Inflammatory macrophage (primary cell): ENCODE measurements at regions not wholly inside any gene's neighbourhood (a gene's known extent, or its start where the extent isn't known, plus 50 kb on each side); places are given as distances from the start of the nearest gene placed in this dataset.

Experiments
- DNase-seq, 2 donors: peaks; one replicate each; pipeline ENCODE4 v3.0.0-alpha.2; 2020 to 2022

DNA sequence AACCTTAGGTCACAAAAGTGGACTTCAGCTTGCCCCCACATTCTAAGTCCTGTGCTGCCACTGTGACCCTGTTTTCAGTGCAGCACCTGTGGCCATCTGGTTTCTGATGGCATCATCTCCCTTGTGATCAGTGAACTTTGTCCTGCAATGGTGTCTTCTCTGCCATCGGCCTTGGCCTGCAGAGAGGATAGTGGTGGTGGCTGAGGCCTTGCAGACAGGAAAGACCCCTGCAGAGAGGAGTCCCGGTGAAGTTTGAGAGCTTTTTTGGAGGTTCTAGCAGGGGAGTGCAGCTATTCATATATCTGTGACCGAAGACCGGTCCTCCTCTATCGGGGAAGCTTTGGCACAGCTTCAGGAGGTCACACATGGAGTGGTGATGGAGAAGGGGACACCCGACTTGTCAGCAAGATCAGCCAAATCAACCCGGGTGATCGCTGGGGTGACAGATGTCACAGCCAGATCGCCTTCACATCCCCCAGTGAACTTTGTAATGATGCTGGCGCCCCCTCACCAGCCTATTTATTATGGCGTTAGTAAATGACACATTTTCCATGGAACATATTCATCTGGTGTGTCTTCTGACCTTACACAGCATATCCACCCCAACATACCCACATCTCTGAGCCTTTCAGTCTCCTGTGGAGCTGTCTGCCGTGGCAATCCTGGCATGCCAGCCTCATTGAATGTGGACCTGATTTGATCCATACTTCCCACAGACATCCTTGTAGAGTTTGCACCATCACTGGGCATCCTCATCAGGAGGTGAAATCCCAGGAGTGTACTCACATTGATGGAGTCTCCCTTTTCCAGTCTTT is 136.1 kb downstream of the PAPOLA start:
- DNase-seq: no peak

DNA sequence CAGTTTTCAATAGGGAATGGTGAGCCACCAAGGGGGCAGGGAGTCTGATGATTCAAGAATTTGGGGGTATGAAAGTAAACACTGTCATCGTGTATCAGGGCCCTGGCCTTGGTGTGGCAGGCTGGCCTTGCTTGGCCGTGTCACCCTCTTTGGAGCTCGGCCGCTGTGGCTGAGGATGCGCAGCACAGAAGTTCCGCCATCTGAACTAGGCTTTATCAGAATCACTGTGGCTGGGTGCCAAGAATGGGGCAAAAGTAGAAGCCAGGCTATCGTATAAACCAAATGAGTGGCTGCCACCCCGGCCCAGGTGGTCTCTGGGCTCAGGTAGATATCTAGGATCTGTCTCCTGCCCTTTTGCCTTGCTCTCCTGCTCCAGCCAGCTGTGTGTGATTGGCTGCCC is 137.4 kb downstream of the PAPOLA start:
- DNase-seq: no peak

DNA sequence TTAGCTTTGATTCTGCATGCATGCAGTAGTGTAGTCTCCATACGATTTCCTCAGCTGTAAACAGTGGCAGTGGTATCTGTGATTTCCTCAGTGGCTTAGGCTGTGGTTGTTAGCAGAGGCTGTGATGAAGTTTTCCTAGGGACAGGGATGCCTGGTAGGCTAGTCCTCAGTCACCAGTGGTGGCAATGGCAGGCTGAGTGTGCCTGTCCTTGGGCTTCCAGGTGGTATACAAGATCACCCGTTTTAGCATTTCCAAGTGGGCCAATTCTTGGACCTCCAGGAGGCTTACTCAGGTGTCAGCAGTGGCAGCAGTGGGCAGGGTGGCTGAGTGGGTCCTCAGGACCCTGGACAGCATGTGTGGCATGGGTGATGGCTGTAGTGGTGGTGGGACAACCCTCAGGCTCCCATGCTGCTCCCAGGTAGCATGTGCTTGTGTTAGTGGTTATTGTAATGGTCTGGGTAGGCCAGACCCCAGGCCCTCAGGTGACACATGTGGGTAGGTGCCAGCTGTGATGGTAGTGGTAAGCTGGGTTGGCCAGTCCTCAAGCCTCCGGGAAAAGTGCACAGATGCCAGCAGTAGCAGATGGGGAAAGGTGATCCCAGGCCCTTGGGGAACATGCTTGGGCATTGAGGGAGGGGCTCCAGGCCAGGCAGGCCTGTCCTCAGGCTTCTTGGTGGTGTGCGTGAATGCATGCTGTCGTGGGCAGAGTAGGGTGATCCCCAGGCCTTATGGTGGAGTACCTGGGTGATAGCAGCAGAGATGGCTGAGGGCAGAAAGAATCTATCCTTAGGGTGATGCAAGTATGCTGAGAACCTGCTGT is 146.5 kb downstream of the PAPOLA start:
- no peak for DNase-seq

DNA sequence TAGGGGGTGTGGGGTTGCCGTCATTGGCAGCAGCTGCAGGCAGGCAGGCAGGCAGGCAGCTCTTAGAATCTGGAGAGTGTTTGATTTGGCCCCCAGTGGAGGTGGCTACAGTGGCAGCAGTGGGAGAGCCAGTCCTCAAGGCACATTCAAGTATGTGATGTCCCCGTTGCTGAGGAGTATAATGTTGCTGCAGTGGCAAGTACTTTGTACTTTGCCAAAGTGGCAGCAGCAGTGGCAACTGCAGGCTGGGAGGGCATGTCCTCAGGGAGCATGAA is 147.1 kb downstream of the PAPOLA start:
- DNase-seq: no peak

DNA sequence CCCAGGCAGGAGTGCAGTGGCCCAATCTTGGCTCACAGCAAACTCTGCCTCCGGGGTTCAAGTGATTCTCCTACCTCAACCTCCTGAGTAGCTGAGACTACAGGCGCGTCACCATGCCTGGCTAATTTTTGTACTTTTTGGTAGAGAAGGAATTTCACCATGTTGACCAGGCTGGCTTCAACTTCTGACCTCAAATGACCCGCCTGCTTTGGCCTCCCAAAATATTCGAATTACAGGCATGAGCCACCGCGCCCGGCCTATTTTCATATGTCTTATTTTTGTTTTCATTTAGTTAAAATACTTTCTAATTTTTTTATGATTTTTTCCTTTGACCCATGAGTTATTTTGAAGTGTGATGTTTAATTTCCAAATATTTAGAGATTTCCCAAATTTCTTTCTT is 143.6 kb upstream of the VRK1 start:
- DNase-seq: no peak

DNA sequence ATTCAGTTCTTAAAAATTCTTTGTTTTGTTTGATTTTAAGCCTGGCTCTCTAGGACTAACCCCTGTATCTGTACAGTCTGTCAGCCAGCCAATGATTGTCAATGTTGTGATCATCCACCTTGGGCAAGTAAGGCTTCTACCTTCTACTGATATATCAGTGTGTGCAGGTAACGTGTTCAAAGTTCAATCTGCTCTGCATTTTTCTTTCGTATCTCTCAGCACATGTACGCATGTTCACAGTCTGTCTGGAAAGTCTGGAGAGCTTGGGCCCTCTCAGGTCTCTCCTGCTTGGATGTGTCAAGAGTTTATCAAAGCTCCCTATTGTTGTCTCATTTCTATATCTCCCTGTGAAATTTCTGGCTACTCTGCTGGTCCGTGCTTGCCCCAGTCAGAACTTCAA is 138.6 kb upstream of the VRK1 start:
- DNase-seq: no peak

DNA sequence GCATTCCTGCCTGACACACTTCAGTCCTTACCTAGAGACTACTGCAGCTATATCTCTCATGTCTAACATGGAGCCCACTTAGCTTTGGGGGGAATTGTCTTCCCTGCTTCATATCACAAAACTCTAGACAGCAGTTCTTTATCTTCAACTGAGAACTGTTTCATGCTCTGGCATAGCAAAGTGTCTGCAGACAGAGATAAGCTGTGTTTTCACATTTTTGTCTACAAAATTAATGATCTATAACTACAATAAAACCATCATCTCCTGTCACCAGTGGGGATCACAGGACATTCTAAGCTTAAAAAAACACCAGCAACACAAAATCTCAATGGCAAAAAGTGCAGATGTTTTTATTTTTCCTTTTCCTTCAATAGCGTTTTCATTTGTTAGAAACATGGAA is 137.1 kb upstream of the VRK1 start:
- no peak for DNase-seq

DNA sequence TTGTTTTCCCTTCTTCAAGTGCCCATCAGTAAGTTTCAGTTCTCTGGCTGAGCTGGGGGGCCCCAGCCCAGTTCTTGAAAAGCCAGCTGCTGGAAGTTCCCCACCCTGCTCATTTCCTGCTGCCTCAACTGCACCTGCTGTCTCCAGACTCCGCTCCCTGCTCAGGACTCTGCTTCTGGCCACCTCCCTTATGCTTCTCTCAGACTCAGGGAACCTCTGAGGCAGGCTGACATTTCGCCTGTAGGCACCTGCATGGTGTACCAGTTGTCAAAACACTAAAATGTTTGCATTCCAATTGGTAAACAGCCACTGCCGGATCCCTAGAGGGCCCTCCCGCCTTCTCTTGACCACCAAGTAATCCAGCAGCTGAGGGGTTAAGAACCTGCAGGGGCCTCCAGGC is 136.5 kb upstream of the VRK1 start:
- no peak for DNase-seq

DNA sequence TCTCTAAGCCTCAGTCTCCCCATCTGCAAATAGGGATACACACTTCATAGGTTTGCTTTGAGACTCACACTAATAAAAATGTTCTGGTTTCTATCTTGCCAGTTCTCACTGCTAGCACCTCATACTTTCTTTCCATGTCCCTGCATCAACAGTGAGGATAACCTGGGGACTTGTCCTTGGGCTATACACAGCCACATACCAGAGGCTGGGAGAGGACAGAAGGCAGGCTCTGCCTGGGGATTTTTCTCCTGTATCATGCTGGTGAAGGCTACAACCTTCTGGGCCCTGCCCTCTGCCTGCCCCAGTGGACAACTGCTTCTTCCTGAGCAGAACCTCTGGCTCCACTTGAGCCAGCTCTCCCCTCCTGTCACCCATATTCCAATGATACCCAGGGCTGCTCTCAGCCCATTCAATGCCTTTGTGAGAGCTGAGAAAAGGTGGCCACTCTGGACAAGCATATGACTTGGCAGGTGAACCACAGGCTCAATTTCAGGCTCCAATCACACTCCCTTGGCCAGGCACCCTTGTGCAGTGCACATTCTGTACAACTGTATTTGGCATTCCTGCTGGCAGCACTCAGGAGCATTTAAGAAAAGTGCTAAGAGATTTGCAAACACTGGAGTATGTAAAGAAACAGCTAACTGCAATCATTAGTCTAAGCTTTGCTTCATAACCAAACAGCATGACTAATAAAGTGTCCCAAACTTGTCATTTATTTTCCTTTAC is 135.8 kb upstream of the VRK1 start:
- no peak for DNase-seq

DNA sequence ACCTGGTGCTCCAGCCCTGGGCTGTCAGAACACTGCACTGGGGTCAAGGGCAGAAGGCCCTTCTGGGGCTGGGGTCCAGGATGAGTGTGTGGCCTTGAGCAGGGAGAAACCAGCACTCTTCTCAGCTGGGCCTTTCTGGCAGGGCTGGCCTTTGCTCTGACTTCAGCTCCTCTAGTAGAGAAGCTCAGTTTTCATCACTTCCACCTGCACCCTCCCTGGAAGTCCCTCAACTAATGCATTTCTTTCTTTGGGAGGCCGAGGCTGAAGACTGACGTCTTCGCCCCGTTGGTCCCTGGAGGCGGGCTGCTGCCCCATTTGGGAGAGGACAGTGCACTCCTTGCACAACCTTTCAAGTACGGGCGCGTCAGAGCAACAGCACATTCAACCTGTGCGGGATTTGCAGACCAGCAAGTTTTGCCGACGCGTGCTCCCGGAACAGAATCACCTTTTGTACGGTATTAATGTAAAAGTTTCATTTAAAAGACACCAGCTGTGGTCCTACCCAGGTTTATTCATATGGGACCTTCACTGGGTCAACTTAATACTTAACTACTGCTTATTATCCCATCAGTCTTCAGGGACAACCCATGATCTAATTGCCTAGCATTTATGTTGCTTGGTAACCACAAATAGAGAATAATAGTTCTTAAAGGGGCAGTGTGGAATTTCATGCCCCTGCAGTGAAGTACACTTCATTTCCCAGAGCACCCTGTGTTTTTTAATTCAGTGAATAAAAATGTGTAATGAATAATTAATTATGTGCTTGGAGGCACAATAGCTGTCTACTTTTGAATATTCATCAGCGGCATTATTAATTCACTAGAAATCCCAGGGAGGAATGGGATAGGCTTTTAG is 134.8 kb upstream of the VRK1 start:
- DNase-seq: no peak

DNA sequence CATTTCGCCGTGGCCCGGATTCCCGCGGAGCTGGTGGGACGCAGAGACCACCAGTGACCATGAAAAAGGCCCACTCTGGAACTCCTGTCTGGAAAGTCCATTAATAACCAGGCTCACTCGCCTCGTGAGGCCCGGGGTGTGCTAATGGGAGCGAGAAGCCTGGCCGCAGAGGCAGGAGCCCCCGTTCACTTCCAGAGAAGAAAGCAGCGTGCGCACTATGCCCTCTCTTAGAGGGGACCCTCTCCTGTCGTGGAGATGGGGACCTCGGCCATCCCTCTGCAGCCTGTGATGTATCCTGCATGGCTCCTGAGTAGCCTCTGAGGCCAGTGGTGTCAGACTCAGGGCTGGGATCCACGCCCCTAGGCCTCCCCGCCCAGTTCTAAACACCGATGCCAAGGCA is 134.1 kb upstream of the VRK1 start:
- no peak for DNase-seq

DNA sequence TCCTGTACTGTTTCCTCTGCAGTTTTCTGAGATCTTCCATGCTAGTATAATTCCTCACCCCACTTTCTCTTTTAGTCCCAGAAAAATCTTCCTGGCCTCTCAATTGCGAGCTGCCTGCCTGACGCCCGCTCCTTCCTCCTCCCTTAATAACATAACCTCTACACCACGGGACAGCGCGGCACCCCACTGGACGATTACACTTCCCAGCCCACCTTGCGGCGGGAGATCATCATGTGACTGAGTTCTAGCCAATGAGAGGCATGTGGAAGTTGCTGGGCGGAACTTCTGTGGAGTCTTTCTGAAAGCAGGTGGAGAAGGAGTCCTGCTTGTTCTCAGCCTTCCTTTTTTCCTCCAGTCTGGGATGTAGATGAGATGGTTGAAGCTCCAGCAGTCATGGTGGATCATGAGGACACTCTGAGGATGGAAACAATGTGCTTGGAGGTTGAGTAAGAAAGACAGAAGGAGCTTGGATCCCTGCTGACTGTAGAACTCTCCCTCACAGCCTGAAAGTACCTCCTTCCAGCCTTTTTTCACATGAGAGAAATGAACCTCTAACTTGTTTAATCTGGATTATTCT is 133.6 kb upstream of the VRK1 start:
- DNase-seq: no peak

DNA sequence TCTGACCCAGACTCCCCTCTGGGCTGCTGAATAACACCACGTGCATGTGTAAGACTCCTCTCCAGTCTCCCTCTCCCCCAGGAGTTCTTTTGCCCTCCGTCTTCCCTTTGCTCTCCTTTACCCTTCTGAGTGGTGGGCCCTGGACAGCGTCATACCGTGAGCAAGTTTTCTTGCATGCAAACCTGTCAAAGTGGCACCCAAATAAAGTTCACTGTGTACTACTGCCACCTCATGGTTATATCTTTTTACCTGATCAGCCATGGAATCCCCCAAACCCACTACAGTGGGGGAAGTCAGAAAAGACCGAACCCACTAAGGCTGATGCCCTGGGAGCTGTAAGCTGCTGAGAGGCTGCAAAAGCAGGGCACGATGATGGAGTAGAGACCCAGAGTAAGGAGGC is 131.1 kb upstream of the VRK1 start:
- DNase-seq: no peak

DNA sequence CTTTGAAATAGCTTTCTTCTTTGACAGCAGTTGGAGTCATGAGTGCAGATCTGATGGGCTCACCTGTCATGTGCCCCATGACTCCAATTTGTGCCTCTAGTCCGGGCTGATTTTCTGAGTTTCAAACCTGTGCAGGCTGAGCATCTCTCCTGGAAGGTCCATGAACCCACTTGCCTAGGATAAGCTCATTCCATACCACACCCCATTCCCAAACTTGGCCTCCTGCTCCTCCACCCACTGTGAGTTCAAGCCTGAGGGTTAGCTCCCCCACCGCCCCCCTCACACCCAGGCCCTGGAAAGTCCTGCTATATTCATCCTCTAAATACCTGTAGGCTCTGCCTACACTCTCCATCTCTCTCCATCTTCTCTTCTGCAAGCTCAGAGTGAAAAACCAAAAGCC is 126.8 kb upstream of the VRK1 start:
- DNase-seq: no peak

DNA sequence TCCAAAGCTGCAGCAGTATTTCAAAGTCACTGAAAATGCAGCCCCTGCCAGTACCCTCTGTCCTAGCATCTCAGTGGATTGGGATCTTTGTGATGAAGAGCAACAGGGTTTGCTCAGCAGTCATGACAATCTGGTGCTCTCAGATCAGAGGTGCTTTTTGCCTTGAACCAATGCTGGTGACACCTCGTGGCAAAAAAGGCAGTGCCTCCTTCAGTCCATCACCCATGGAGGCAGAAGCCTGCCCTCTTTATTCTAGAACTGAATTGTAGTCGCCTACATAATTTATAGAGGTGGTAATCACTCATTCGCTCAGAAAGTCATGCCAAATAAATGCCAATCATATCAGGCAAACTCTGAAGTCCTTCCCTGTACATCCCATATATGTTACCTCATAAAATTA is 126.0 kb upstream of the VRK1 start:
- no peak for DNase-seq

DNA sequence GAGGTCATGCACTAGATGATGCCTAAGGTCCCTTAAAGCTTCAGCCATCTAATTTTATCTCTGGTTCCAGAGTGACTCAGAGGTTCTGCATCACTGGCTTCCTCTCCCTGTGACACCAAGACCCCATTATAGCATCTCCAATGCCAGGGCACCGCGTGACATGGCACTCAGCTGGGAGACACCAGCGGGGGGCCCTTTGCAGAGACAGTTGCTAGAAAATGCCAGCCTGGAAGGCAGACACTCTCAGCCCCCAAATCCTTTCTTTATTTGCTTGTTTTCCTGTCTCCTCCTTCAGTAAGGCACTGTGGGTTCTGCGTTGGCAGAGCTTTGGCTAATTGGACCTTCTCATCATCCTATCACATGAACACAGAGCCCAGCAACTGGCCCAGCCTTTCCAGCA is 123.5 kb upstream of the VRK1 start:
- DNase-seq: no peak

DNA sequence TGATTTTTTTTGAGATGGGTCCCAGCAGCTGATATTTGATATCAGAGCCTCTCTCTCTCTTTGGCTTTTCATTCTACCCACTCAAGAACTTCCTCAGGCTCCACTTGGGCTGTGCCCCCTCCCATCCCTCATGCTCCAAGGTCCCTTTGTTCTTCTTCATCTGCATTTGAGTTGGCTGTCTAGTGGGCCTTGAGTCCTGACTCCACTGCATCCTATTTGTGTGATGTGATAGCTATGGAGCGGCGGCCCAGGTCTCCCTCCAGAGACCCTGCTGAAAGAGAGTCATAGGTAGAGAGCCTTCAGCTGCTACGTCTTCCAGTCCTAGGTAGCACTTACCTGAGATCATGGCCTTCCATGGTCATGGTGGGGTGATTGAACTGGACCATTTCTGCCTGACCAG is 123.1 kb upstream of the VRK1 start:
- DNase-seq: no peak

DNA sequence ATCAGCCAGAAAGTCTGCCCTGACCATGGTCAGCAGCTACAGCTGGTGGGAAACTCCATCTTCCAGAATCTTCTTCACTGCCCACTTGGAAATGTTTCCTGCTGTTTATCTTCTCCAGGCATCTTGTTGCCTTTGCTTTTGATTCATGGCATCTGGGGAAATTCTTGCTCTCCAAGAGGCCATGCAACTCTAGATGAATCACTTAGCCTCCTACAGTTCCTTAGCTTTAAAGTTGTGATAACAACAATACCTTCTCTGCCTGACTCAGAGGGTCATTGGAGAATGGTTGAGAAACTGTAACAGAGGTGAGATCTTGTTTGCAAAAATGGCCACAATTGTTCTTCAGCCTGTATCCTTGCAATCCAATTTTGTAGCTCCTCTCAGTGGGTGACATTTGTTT is 121.0 kb upstream of the VRK1 start:
- DNase-seq: no peak

DNA sequence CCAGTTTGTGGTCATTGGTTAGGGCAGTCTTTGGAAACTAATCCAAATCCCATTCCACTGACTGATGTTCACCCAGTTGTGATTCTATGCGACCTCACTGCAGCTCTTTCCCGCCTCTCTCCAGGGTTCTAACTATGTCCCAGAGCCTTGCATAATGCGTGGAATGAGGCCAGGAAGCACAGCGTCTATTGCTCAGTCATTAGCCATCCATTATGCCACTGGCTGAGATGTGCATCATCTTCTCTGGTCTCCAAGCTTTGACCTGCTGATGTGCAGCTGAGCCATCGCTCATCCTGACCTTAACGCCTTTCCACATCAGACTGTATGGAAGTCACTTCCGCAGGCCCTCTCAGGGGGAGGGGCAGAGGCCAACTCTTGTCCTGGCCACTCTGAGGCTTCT is 115.4 kb upstream of the VRK1 start:
- DNase-seq: no peak

DNA sequence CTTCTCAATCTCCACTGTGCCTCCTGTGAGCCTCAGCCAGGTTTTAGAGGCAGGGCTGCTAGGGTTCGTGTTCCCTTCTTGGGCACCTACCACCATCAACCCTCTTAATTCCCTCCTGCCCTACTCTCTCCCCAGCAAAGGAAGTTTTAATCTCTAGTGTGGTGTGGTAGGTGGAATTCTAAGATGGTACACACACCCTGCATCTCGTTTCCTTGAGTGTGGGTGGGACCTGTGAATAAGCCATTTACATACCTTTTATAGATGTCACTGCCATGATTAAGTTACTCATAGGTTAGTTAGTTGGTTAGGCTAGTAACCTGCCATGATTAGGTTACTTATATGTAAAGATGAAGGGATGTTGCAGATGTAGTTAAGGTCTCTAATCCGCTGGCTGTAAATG is 114.8 kb upstream of the VRK1 start:
- DNase-seq: no peak

DNA sequence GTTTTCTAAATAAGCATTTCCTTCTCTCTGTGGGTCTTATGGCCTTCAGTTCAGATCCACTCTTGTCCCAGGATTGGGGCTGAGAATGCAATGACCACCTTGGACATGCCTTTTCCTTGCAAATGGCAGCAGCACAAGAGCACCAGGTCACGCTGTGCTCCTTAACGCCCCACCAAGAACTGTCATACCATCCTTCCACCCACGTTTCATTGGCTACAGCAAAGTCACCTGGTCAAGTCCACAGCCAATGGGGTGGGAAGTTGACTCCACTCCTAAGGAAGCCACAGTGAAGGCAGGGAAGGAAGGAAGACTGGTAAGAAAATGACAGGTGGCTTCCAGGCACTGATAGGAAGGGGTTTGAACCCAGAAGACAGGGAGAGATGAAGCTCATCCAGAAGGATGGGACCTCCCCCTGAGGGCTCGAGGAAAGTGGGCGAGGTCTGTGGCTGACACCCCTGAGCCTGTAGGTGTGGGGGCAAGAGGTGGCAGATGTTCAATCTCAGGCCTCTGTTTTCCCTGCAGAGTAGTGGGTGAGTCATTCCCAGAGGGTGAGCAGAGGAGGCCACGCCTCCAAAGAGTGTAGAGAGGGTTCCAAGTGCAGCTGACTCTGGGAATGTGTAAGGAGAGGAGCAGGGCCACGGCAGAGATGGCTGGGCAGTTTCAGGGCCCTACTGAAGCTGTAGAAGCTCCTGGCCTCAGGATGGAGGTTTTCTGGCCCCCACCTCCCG is 113.5 kb upstream of the VRK1 start:
- no peak for DNase-seq

DNA sequence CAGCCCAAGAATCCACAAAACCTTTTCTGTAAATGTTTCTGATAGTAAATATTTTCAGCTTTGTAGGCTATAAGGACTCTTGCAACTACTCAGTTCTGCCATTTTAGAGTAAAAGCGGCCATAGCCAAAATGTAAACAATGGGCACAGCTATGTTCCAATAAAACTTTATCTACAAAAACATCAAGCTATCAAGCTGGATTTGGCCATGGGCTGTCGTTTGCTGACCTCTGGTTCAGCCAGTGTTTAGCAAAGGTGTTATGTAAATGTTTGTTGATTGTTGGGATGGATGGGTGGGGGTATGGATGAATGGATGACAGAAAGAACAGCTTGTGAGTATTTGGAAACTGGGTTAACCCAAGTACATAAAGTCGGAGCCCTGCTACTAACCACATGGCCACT is 111.1 kb upstream of the VRK1 start:
- no peak for DNase-seq
